ENCODE measurements at regions not wholly inside any gene's neighbourhood (a gene's known extent, or its start where the extent isn't known, plus 50 kb on each side); places are given as distances from the start of the nearest gene placed in this dataset.

DNA sequence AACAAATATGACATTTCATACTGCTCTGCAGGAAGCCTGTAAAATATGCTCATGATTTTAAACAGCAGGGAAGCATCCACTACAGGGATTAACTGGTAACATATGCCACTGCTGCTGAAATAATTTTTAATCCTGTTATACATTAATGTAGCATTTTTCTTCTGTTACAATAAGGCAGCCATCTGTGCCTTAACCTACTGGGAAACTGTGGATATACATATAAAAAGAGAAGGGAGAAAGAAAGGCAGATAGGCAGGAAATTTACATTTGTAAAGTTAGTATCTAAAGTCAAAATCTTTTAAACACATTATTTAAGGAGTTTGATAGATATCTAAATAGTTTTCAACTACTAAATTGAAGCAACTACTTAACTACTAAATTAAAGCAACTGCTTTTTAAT is 514.6 kb upstream of the KLHL4 start:
- TF ChIP-seq, protein P1, sequence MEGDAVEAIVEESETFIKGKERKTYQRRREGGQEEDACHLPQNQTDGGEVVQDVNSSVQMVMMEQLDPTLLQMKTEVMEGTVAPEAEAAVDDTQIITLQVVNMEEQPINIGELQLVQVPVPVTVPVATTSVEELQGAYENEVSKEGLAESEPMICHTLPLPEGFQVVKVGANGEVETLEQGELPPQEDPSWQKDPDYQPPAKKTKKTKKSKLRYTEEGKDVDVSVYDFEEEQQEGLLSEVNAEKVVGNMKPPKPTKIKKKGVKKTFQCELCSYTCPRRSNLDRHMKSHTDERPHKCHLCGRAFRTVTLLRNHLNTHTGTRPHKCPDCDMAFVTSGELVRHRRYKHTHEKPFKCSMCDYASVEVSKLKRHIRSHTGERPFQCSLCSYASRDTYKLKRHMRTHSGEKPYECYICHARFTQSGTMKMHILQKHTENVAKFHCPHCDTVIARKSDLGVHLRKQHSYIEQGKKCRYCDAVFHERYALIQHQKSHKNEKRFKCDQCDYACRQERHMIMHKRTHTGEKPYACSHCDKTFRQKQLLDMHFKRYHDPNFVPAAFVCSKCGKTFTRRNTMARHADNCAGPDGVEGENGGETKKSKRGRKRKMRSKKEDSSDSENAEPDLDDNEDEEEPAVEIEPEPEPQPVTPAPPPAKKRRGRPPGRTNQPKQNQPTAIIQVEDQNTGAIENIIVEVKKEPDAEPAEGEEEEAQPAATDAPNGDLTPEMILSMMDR (IDR thresholded peaks at IDR 0.05) = no peak
- no peak for TF ChIP-seq POLR2A (IDR thresholded peaks at IDR 0.05)
